ENCODE measurements at regions not wholly inside any gene's neighbourhood (a gene's known extent, or its start where the extent isn't known, plus 50 kb on each side); places are given as distances from the start of the nearest gene placed in this dataset.
A peak's percentile ranks its signal among the peaks of the same experiment; 100 is the strongest.

GRCh38 chr5:96297290-96297689, 135.8 kb downstream of the PCSK1 start:
- Histone ChIP-seq H3K4me2 (ENCODE audit: low read length, poor library complexity, severe bottlenecking) (no peak overlapping the region), H3K9ac (ENCODE audit: low read length) (peak overlapping the region; percentile 83), H3K23ac (ENCODE audit: low read length in 2 of 2) (no peak overlapping the region), H3K27ac (ENCODE audit: low read length, poor library complexity, severe bottlenecking) (peak overlapping the region; percentile 59), H2AFZ (ENCODE audit: low read depth, low read length) (no peak overlapping the region), H2BK12ac (ENCODE audit: low read length in 2 of 2) (no peak overlapping the region), H3K27me3 (ENCODE audit: control insufficient read depth in 1 of 2, insufficient read depth in 1 of 2, low read length in 2 of 2) (no peaks in the 10 kb centered on the region), H3K14ac (ENCODE audit: low read length in 2 of 2) (no peak overlapping the region), H3K18ac (ENCODE audit: low read depth in 1 of 2, low read length in 2 of 2) (no peak overlapping the region), H3K9me3 (ENCODE audit: control insufficient read depth, low read length) (peaks cover 9% of the 10 kb centered on the region), H4K91ac (ENCODE audit: low read length) (no peak overlapping the region), H3K79me1 (replicated peaks; ENCODE audit: low read length, poor library complexity, severe bottlenecking) (no peaks in the 10 kb centered on the region), H3K4me1 (ENCODE audit: control insufficient read depth, insufficient read depth, low read depth, low read length) (peaks cover 2% of the 10 kb centered on the region), H3K4me3 (ENCODE audit: insufficient read depth in 1 of 2, low read depth in 1 of 2, low read length in 2 of 2) (no peak overlapping the region), H3K4ac (ENCODE audit: low read depth in 1 of 2, low read length in 2 of 2) (no peak overlapping the region), H4K8ac (ENCODE audit: low read length) (no peak overlapping the region), H2BK5ac (ENCODE audit: low read depth, low read length, poor library complexity, severe bottlenecking) (no peak overlapping the region), H2BK120ac (ENCODE audit: low read depth, low read length) (no peak overlapping the region), H2BK15ac (ENCODE audit: low read depth, poor library complexity, severe bottlenecking) (no peak overlapping the region), H3K36me3 (ENCODE audit: control insufficient read depth in 1 of 2, insufficient read depth in 2 of 2, low read depth in 1 of 2, low read length in 2 of 2) (no peaks in the 10 kb centered on the region), H2AK5ac (ENCODE audit: low read length, severe bottlenecking) (no peak overlapping the region)
- peak; percentile 98 for DNase-seq
- WGBS: 50% methylated on average over 1 of the region's 1 CpG

GRCh38 chr5:96294884-96295202, 138.2 kb downstream of the PCSK1 start:
- H3K18ac ChIP-seq (ENCODE audit: low read depth in 1 of 2, low read length in 2 of 2): no peak overlapping the region
- H3K4ac ChIP-seq (ENCODE audit: low read depth in 1 of 2, low read length in 2 of 2): no peak overlapping the region
- H2BK5ac ChIP-seq (ENCODE audit: low read depth, low read length, poor library complexity, severe bottlenecking): no peak overlapping the region

GRCh38 chr5:96293966-96294883, 138.8 kb downstream of the PCSK1 start:
- no peaks in the 10 kb centered on the region for H3K27me3 ChIP-seq (ENCODE audit: control insufficient read depth in 1 of 2, insufficient read depth in 1 of 2, low read length in 2 of 2)
- no peak overlapping the region for H3K27ac ChIP-seq (ENCODE audit: low read length, poor library complexity, severe bottlenecking)
- H3K9me3 ChIP-seq (ENCODE audit: control insufficient read depth, low read length): no peaks in the 10 kb centered on the region
- no peak overlapping the region for H3K23ac ChIP-seq (ENCODE audit: low read length in 2 of 2)
- H3K14ac ChIP-seq (ENCODE audit: low read length in 2 of 2): no peak overlapping the region
- no peak overlapping the region for H2BK120ac ChIP-seq (ENCODE audit: low read depth, low read length)
- no CpG with 5 or more reads among the region's 2 CpGs for whole genome bisulfite sequencing
- no peak overlapping the region for H2BK12ac ChIP-seq (ENCODE audit: low read length in 2 of 2)
- H2AFZ ChIP-seq (ENCODE audit: low read depth, low read length): no peak overlapping the region
- H4K8ac ChIP-seq (ENCODE audit: low read length): no peak overlapping the region
- no peaks in the 10 kb centered on the region for H3K79me1 ChIP-seq (replicated peaks; ENCODE audit: low read length, poor library complexity, severe bottlenecking)
- no peak overlapping the region for H3K4me2 ChIP-seq (ENCODE audit: low read length, poor library complexity, severe bottlenecking)
- no peak overlapping the region for H3K4ac ChIP-seq (ENCODE audit: low read depth in 1 of 2, low read length in 2 of 2)
- H2BK5ac ChIP-seq (ENCODE audit: low read depth, low read length, poor library complexity, severe bottlenecking): no peak overlapping the region
- no peak overlapping the region for H3K18ac ChIP-seq (ENCODE audit: low read depth in 1 of 2, low read length in 2 of 2)
- no peak overlapping the region for H2AK5ac ChIP-seq (ENCODE audit: low read length, severe bottlenecking)
- no peak overlapping the region for H3K4me3 ChIP-seq (ENCODE audit: insufficient read depth in 1 of 2, low read depth in 1 of 2, low read length in 2 of 2)
- H3K9ac ChIP-seq (ENCODE audit: low read length): no peak overlapping the region
- H2BK15ac ChIP-seq (ENCODE audit: low read depth, poor library complexity, severe bottlenecking): no peak overlapping the region
- peak; percentile 26 for DNase-seq
- H3K36me3 ChIP-seq (ENCODE audit: control insufficient read depth in 1 of 2, insufficient read depth in 2 of 2, low read depth in 1 of 2, low read length in 2 of 2): no peaks in the 10 kb centered on the region
- H3K4me1 ChIP-seq (ENCODE audit: control insufficient read depth, insufficient read depth, low read depth, low read length): peaks cover 2% of the 10 kb centered on the region
- H4K91ac ChIP-seq (ENCODE audit: low read length): no peak overlapping the region

More at GRCh38 chr5:96294884-96295202, 138.2 kb downstream of the PCSK1 start:
- no peak overlapping the region for H3K4me3 ChIP-seq (ENCODE audit: insufficient read depth in 1 of 2, low read depth in 1 of 2, low read length in 2 of 2)
- H3K36me3 ChIP-seq (ENCODE audit: control insufficient read depth in 1 of 2, insufficient read depth in 2 of 2, low read depth in 1 of 2, low read length in 2 of 2): no peaks in the 10 kb centered on the region
- no peak overlapping the region for H4K8ac ChIP-seq (ENCODE audit: low read length)
- H3K79me1 ChIP-seq (replicated peaks; ENCODE audit: low read length, poor library complexity, severe bottlenecking): no peaks in the 10 kb centered on the region
- H3K4me1 ChIP-seq (ENCODE audit: control insufficient read depth, insufficient read depth, low read depth, low read length): peaks cover 2% of the 10 kb centered on the region
- no peak overlapping the region for H3K9ac ChIP-seq (ENCODE audit: low read length)
- H3K27ac ChIP-seq (ENCODE audit: low read length, poor library complexity, severe bottlenecking): no peak overlapping the region
- no peak overlapping the region for H2AK5ac ChIP-seq (ENCODE audit: low read length, severe bottlenecking)
- no peak overlapping the region for H2BK12ac ChIP-seq (ENCODE audit: low read length in 2 of 2)
- H4K91ac ChIP-seq (ENCODE audit: low read length): no peak overlapping the region
- no peak overlapping the region for H3K14ac ChIP-seq (ENCODE audit: low read length in 2 of 2)
- no peak overlapping the region for H2BK120ac ChIP-seq (ENCODE audit: low read depth, low read length)
- no peak for DNase-seq
- H3K23ac ChIP-seq (ENCODE audit: low read length in 2 of 2): no peak overlapping the region
- no peak overlapping the region for H3K4me2 ChIP-seq (ENCODE audit: low read length, poor library complexity, severe bottlenecking)
- no peaks in the 10 kb centered on the region for H3K27me3 ChIP-seq (ENCODE audit: control insufficient read depth in 1 of 2, insufficient read depth in 1 of 2, low read length in 2 of 2)
- no peak overlapping the region for H2BK15ac ChIP-seq (ENCODE audit: low read depth, poor library complexity, severe bottlenecking)
- no peak overlapping the region for H2AFZ ChIP-seq (ENCODE audit: low read depth, low read length)
- H3K9me3 ChIP-seq (ENCODE audit: control insufficient read depth, low read length): no peaks in the 10 kb centered on the region

- H3K23ac ChIP-seq (ENCODE audit: low read length in 2 of 2): no peak overlapping the region
- no peak overlapping the region for H3K4me3 ChIP-seq (ENCODE audit: insufficient read depth in 1 of 2, low read depth in 1 of 2, low read length in 2 of 2)
- peak overlapping the region in 1 of 2 experiments; percentile 61 for H3K18ac ChIP-seq (ENCODE audit: low read depth in 1 of 2, low read length in 2 of 2)
- H2AK5ac ChIP-seq (ENCODE audit: low read length, severe bottlenecking): no peak overlapping the region
- H3K79me1 ChIP-seq (replicated peaks; ENCODE audit: low read length, poor library complexity, severe bottlenecking): no peaks in the 10 kb centered on the region
- no peak overlapping the region for H2AFZ ChIP-seq (ENCODE audit: low read depth, low read length)
- H2BK120ac ChIP-seq (ENCODE audit: low read depth, low read length): no peak overlapping the region
- DNase-seq: no peak
- no peak overlapping the region for H4K91ac ChIP-seq (ENCODE audit: low read length)
- 100% methylated on average over 4 of the region's 8 CpGs for WGBS
- no peaks in the 10 kb centered on the region for H3K36me3 ChIP-seq (ENCODE audit: control insufficient read depth in 1 of 2, insufficient read depth in 2 of 2, low read depth in 1 of 2, low read length in 2 of 2)
- H2BK15ac ChIP-seq (ENCODE audit: low read depth, poor library complexity, severe bottlenecking): no peak overlapping the region
- H3K14ac ChIP-seq (ENCODE audit: low read length in 2 of 2): no peak overlapping the region
- H3K27me3 ChIP-seq (ENCODE audit: control insufficient read depth in 1 of 2, insufficient read depth in 1 of 2, low read length in 2 of 2): no peaks in the 10 kb centered on the region
- H2BK5ac ChIP-seq (ENCODE audit: low read depth, low read length, poor library complexity, severe bottlenecking): no peak overlapping the region
- H3K4me2 ChIP-seq (ENCODE audit: low read length, poor library complexity, severe bottlenecking): no peak overlapping the region
- H2BK12ac ChIP-seq (ENCODE audit: low read length in 2 of 2): peak overlapping the region in 1 of 2 experiments; percentile 60
- peaks cover 2% of the 10 kb centered on the region for H3K4me1 ChIP-seq (ENCODE audit: control insufficient read depth, insufficient read depth, low read depth, low read length)
- no peak overlapping the region for H4K8ac ChIP-seq (ENCODE audit: low read length)
- H3K4ac ChIP-seq (ENCODE audit: low read depth in 1 of 2, low read length in 2 of 2): peak overlapping the region in 1 of 2 experiments; percentile 79
- no peak overlapping the region for H3K27ac ChIP-seq (ENCODE audit: low read length, poor library complexity, severe bottlenecking)
- H3K9me3 ChIP-seq (ENCODE audit: control insufficient read depth, low read length): no peaks in the 10 kb centered on the region
- no peak overlapping the region for H3K9ac ChIP-seq (ENCODE audit: low read length)
Observed at GRCh38 chr5:96292582-96293247, 140.3 kb downstream of the PCSK1 start.
